RWPE2 (cell line): ENCODE measurements at regions not wholly inside any gene's neighbourhood (a gene's known extent, or its start where the extent isn't known, plus 50 kb on each side); places are given as distances from the start of the nearest gene placed in this dataset.
"Not testable (repeated sequence)": the region's sequence is repeated elsewhere in the genome, so short reads cannot be mapped to it uniquely, and the experiment has no call there.

ENCODE experiments used
- ATAC-seq: fragments of 200-7000 bp; cut with Tn5 transposase; 3 replicates; pipeline ENCODE4 v1.9.1; 2021; ENCODE audit warnings: low read depth
- DNase-seq: peaks from one replicate; pipeline ENCODE4 v3.0.0-alpha.2; 2020; ENCODE audit warnings: low spot score
- H3K27ac ChIP-seq: fragments of 450-650 bp; 2 replicates; pipeline ENCODE4 v1.5.1; 2017; ENCODE audit warnings: mild to moderate bottlenecking; ENCODE audit not compliant: poor library complexity, severe bottlenecking
- H3K27me3 ChIP-seq: fragments of 250-450 bp; sonication (Bioruptor Pico); 2 replicates; pipeline ENCODE4 v1.5.1; 2021; ENCODE audit warnings: mild to moderate bottlenecking, moderate library complexity; ENCODE audit not compliant: insufficient read depth, poor library complexity, severe bottlenecking
- H3K36me3 ChIP-seq: fragments of 250-450 bp; sonication (Bioruptor Pico); 2 replicates; pipeline ENCODE4 v1.5.1; 2020; ENCODE audit warnings: low read depth, mild to moderate bottlenecking, moderate library complexity
- H3K4me1 ChIP-seq: fragments of 250-450 bp; sonication (Bioruptor Pico); 2 replicates; pipeline ENCODE4 v1.5.1; 2021; ENCODE audit warnings: mild to moderate bottlenecking, moderate library complexity; ENCODE audit not compliant: insufficient read depth, poor library complexity, severe bottlenecking
- H3K4me3 ChIP-seq: fragments of 250-450 bp; sonication (Bioruptor Pico); 2 replicates; pipeline ENCODE4 v1.5.1; 2021; ENCODE audit warnings: mild to moderate bottlenecking, moderate library complexity; ENCODE audit not compliant: severe bottlenecking
- H3K9me3 ChIP-seq: fragments of 250-450 bp; sonication (Bioruptor Pico); 2 replicates; pipeline ENCODE4 v1.5.1; 2021; ENCODE audit warnings: mild to moderate bottlenecking, moderate library complexity; ENCODE audit not compliant: severe bottlenecking

DNA sequence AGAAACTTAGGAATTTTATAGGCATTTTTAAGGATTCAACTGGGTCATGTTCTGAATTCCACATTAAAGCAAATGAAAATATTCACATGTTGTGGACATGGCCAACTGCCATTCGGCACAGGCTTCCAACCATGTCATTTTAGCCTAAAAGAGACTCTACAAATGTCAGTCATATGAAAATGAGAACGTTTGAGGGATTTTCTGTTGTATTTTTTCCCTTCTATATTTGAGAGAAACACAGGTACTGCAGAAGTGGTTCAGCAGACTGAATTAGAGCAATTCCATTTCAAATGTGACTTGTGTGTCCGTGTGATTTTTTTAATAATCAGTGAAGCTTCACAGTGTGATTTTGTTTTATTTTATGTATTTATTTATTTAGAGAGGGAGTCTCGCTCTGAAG is 124.3 kb downstream of the TP53TG3F start:
- not testable (repeated sequence) for H3K4me3 ChIP-seq, DNase-seq, H3K27me3 ChIP-seq, H3K9me3 ChIP-seq, H3K36me3 ChIP-seq, H3K4me1 ChIP-seq, H3K27ac ChIP-seq, ATAC-seq

DNA sequence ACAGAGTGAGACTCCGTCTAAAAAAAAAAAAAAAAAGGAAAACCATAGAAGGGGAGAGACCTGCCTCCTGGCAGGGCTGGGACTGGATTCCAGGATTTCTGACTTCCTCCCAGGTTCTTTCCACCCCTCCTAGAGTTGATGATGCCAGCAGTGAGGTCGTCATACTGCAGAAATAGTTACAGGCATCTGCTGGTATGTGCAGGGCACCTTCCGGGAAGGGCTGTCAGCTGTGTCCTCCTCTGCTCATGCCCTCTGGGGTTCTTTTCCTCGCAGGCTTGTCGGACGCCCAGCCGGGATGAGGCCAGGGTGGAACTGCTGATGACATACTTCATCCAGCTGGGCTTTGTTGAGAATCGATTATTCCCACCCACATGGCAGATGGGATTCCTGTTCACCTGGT is 129.2 kb downstream of the TP53TG3F start:
- ATAC-seq: not testable (repeated sequence)

GRCh38 chr16:33593344-33593743 is 133.9 kb downstream of the TP53TG3F start:
- not testable (repeated sequence) for H3K27me3 ChIP-seq, H3K9me3 ChIP-seq, H3K27ac ChIP-seq, H3K4me1 ChIP-seq, DNase-seq, H3K4me3 ChIP-seq, ATAC-seq, H3K36me3 ChIP-seq

More for the DNA sequence above, 129.2 kb downstream of the TP53TG3F start:
- H3K36me3 ChIP-seq, H3K4me3 ChIP-seq, H3K9me3 ChIP-seq, H3K27me3 ChIP-seq, H3K27ac ChIP-seq, H3K4me1 ChIP-seq, DNase-seq: not testable (repeated sequence)

- not testable (repeated sequence) for H3K4me3 ChIP-seq, H3K4me1 ChIP-seq, H3K36me3 ChIP-seq, H3K27ac ChIP-seq, ATAC-seq, H3K27me3 ChIP-seq, DNase-seq, H3K9me3 ChIP-seq
Measured at GRCh38 chr16:33595074-33595473, 135.7 kb downstream of the TP53TG3F start.

DNA sequence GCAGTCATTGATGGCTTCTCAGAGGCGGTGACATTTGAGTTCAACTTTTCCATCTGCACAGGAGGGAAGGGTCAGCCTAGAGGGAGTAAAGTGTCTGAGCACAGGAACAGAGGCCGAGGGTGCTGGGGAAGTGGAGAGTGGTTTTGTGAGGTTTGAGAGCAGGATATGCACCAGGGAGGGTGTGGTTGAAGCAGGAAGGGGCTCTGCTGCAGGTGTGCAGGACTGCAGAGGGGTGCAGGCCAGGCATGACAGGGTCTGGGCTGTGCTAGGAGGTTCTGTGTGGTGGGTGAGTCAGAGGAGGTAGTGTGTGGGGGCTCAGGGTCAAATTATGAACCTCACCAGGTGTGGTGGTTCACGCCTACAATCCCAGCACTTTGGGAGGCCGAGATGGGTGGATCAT is 141.6 kb downstream of the TP53TG3F start:
- not testable (repeated sequence) for H3K4me3 ChIP-seq, H3K9me3 ChIP-seq, H3K36me3 ChIP-seq, H3K27ac ChIP-seq, ATAC-seq, H3K4me1 ChIP-seq, H3K27me3 ChIP-seq, DNase-seq

- H3K27ac ChIP-seq, H3K36me3 ChIP-seq, H3K9me3 ChIP-seq, DNase-seq, H3K27me3 ChIP-seq, H3K4me1 ChIP-seq, H3K4me3 ChIP-seq: not testable (repeated sequence)
- ATAC-seq: peak; percentile 74
Measured at GRCh38 chr16:33623535-33624077, 164.2 kb downstream of the TP53TG3F start.

DNA sequence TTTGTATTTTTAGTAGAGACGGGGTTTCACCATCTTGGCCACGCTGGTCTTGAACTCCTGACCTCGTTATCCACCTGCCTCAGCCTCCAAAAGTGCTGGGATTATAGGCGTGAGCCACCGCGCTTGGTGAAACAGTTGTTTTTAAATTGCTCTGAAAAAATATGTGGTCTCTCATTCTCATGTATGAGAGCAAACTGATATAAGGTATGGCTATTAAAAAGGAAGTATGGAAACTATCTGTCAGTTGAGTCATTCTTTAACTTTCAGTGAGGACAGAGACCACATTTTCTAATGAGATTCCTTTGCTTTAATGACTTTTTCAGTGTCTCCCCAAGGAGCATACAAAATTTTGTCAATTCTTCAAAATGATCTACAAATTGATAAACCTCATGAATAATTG is 169.5 kb downstream of the TP53TG3F start:
- H3K27ac ChIP-seq, DNase-seq, H3K9me3 ChIP-seq, H3K4me1 ChIP-seq, H3K36me3 ChIP-seq, ATAC-seq, H3K4me3 ChIP-seq, H3K27me3 ChIP-seq: not testable (repeated sequence)

GRCh38 chr16:33631713-33632112 is 172.3 kb downstream of the TP53TG3F start:
- H3K36me3 ChIP-seq, H3K9me3 ChIP-seq, H3K27ac ChIP-seq, H3K4me3 ChIP-seq, H3K27me3 ChIP-seq, H3K4me1 ChIP-seq, DNase-seq: not testable (repeated sequence)
- ATAC-seq: peak; percentile 80

DNA sequence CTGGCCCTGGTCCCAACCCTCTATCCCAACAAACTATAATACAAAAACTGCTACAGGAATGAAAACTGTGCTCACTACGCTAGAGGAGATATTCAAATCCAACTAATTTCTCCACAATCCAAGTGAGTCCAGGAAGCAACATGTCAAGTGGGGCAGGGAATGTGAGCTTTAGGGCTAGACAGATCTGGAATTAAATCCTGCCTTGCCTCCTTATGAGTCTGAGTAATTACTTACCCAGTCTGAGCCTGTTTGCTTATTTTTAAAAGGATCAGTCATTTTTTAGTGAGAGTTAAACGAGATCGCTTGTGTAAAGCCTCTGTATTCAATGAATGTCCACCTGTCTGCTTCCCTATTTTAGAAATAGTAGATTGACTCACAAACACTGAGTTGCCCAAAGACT is 174.6 kb downstream of the TP53TG3F start:
- DNase-seq, H3K27me3 ChIP-seq, H3K4me3 ChIP-seq, H3K9me3 ChIP-seq, H3K4me1 ChIP-seq, H3K27ac ChIP-seq, H3K36me3 ChIP-seq: not testable (repeated sequence)
- peak; percentile 85 for ATAC-seq

DNA sequence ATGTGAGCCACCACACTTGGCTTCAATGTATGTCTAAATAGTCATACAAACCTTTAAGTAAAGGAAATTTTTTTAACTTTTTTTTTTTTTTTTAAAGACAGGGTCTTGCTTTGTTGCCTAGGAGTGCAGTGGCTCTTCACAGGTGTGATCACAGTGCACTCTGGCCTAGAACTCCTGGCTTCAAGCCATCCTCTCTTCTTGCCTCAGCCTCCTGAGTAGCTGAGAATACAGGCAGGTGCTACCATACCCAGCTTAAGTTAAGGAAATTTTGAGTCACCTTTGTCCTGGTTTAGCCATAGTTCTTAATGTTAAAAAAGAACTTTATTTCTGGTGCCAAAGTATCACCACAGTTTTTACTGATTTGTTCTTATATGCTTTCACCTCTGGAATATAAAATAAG is 177.3 kb downstream of the TP53TG3F start:
- H3K36me3 ChIP-seq, H3K9me3 ChIP-seq, H3K27ac ChIP-seq, H3K4me1 ChIP-seq, DNase-seq, H3K27me3 ChIP-seq, H3K4me3 ChIP-seq, ATAC-seq: not testable (repeated sequence)

DNA sequence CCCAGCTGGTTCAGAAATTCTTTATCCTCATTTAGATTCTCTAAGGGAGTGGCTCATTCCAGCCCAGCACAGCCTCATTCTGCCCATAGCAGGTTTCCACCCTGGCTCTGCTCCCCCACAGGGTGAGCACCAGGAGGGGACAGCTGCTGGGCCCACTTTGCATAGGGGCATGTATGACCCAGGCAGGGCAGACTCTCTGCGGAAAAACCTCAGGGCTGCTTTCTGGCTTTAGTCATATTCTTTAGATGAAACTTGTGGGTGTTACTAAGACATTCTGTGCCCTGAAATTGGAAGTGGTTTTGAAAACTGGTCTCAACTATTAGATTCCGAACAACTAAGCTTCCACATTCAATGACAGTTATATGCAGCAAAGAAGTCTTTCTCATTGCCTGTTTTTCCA is 183.9 kb downstream of the TP53TG3F start:
- not testable (repeated sequence) for H3K27ac ChIP-seq, H3K4me1 ChIP-seq, ATAC-seq, H3K27me3 ChIP-seq, H3K36me3 ChIP-seq, DNase-seq, H3K4me3 ChIP-seq, H3K9me3 ChIP-seq

DNA sequence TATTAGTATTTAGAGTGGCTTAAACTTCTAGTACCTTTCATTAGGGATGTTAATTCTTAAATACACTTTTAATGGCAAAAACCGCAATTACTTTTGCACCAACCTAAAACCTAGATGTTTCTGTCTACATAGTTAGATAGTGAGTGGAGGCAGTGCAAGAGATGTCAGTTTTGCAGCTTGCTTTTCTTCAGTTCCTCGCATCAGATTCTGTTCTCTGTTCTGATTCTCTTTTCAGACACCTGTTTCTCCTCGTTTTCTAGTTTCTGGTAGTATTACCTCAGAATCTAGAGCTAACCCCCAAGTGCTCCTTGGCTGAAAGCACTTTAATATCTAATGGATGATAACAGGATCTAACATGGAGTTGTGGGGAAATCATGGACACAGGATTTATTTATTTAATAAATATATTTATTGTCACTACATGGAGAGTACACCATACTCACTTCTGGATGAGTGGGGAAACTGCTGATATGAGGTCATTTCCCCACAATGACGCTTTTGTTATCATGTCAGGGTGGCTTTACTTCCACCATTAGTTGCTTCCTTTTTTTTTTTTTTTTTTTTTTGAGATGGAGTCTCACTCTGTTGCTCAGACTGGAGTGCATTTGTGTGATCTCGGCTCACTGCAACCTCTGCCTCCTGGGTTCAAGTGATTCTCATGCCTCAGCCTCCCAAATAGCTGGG is 184.4 kb downstream of the TP53TG3F start:
- not testable (repeated sequence) for H3K9me3 ChIP-seq, H3K4me3 ChIP-seq, H3K27ac ChIP-seq, H3K36me3 ChIP-seq, H3K27me3 ChIP-seq, H3K4me1 ChIP-seq, ATAC-seq, DNase-seq
